Neural cell (in vitro differentiated cells): ENCODE measurements at regions not wholly inside any gene's neighbourhood (a gene's known extent, or its start where the extent isn't known, plus 50 kb on each side); places are given as distances from the start of the nearest gene placed in this dataset.

Experiments
- H2AFZ ChIP-seq: fragments of 200-600, 300-800 bp; sonication (generic), shearing (Covaris generic); 2 replicates; pipeline ENCODE4 v1.6.0; 2014; ENCODE audit warnings: low read depth, mild to moderate bottlenecking, antibody characterized with exemption, low read length, moderate library complexity
- H3F3A ChIP-seq: fragments of 200-600 bp; shearing (Covaris generic); 2 replicates; pipeline ENCODE4 v1.6.1; 2016; ENCODE audit warnings: mild to moderate bottlenecking, moderate library complexity, mixed read lengths, antibody characterized with exemption, low read length; ENCODE audit not compliant: insufficient read depth, poor library complexity, severe bottlenecking
- H3K27ac ChIP-seq: fragments of 200-600, 300-800 bp; sonication (generic), shearing (Covaris generic); 2 replicates; pipeline ENCODE4 v1.5.1; 2014; ENCODE audit warnings: mild to moderate bottlenecking, low read length, moderate library complexity
- H3K27me3 ChIP-seq: fragments of 300-800, 200-600 bp; sonication (generic), shearing (Covaris generic); 2 replicates; pipeline ENCODE4 v1.6.0; 2014; ENCODE audit warnings: mild to moderate bottlenecking, low read depth, low read length, moderate library complexity; ENCODE audit not compliant: insufficient read depth
- H3K36me3 ChIP-seq: fragments of 300-800, 200-600 bp; sonication (generic), shearing (Covaris generic); 2 replicates; pipeline ENCODE4 v1.5.1; 2014; ENCODE audit warnings: mild to moderate bottlenecking, antibody characterized with exemption, low read length, moderate library complexity; ENCODE audit not compliant: insufficient read depth
- H3K4me2 ChIP-seq: fragments of 300-800, 200-600 bp; sonication (generic), shearing (Covaris generic); 2 replicates; pipeline ENCODE4 v1.6.0; 2014; ENCODE audit warnings: mild to moderate bottlenecking, low read length
- H3K4me3 ChIP-seq: fragments of 300-800, 200-600 bp; sonication (generic), shearing (Covaris generic); 2 replicates; pipeline ENCODE4 v1.5.1; 2014; ENCODE audit warnings: mild to moderate bottlenecking, low read length, moderate library complexity
- H3K79me2 ChIP-seq: fragments of 200-600 bp; shearing (Covaris generic); replicated peaks from 2 replicates; pipeline ENCODE4 v1.6.0; 2014; ENCODE audit warnings: mild to moderate bottlenecking, low read length, moderate library complexity; ENCODE audit not compliant: insufficient read depth
- H3K9ac ChIP-seq: fragments of 300-800, 200-600 bp; sonication (generic), shearing (Covaris generic); 2 replicates; pipeline ENCODE4 v1.6.1; 2016; ENCODE audit warnings: mild to moderate bottlenecking, low read length, mixed read lengths
- H3K9me2 ChIP-seq: fragments of 200-600 bp; shearing (Covaris generic); 2 replicates; pipeline ENCODE4 v1.6.1; 2016; ENCODE audit warnings: mild to moderate bottlenecking, low read length, mixed read lengths; ENCODE audit not compliant: insufficient read depth
- H3K9me3 ChIP-seq: fragments of 200-600, 300-800 bp; sonication (generic), shearing (Covaris generic); 2 replicates; pipeline ENCODE4 v1.6.1; 2016; ENCODE audit warnings: mild to moderate bottlenecking, mixed run types, low read length, moderate library complexity, mixed read lengths
- H4K20me1 ChIP-seq: fragments of 200-600 bp; shearing (Covaris generic); 2 replicates; pipeline ENCODE4 v1.6.1; 2016; ENCODE audit warnings: mild to moderate bottlenecking, mixed run types; ENCODE audit not compliant: insufficient read depth
- CTCF ChIP-seq: fragments of 450-650 bp; IDR thresholded peaks from 2 replicates; pipeline ENCODE4 v1.5.1; 2014; ENCODE audit warnings: antibody characterized with exemption, mild to moderate bottlenecking, moderate library complexity; ENCODE audit not compliant: poor library complexity, severe bottlenecking
- EP300 ChIP-seq: fragments of 450-650 bp; conservative IDR thresholded peaks from 2 replicates; pipeline ENCODE4 v1.6.1; 2014; ENCODE audit warnings: antibody characterized with exemption, mild to moderate bottlenecking, moderate library complexity; ENCODE audit not compliant: poor library complexity, severe bottlenecking
- EZH2 ChIP-seq: fragments of 200-600, 300-800 bp; shearing (Covaris generic), sonication (generic); IDR thresholded peaks from 2 replicates; pipeline ENCODE4 v1.6.1; 2014; ENCODE audit warnings: antibody characterized with exemption, low read length, borderline replicate concordance, mild to moderate bottlenecking; ENCODE audit not compliant: insufficient read depth, poor library complexity, severe bottlenecking
- MXI1 ChIP-seq: fragments of 450-650 bp; conservative IDR thresholded peaks from 2 replicates; pipeline ENCODE4 v1.6.1; 2014; ENCODE audit warnings: antibody characterized with exemption, mild to moderate bottlenecking; ENCODE audit not compliant: poor library complexity, severe bottlenecking
- POLR2AphosphoS5 ChIP-seq: IDR thresholded peaks from 2 replicates; pipeline ENCODE4 v1.6.1; 2012
- RAD21 ChIP-seq: fragments of 450-650 bp; conservative IDR thresholded peaks from 2 replicates; pipeline ENCODE4 v1.6.1; 2014; ENCODE audit warnings: antibody characterized with exemption, mild to moderate bottlenecking, moderate library complexity
- REST ChIP-seq: IDR thresholded peaks from 2 replicates; pipeline ENCODE4 v1.6.1; 2012; ENCODE audit warnings: borderline replicate concordance
- SMC3 ChIP-seq: fragments of 450-650 bp; conservative IDR thresholded peaks from 2 replicates; pipeline ENCODE4 v1.6.1; 2014; ENCODE audit warnings: antibody characterized with exemption, mild to moderate bottlenecking, moderate library complexity; ENCODE audit not compliant: poor library complexity
- TAF1 ChIP-seq: IDR thresholded peaks from 2 replicates; pipeline ENCODE4 v1.6.1; 2012; ENCODE audit warnings: low read depth

GRCh38 chr1:239924741-239925350, 166.8 kb upstream of the FMN2 start:
- H2AFZ ChIP-seq: no peak overlapping the region
- H3K9me2 ChIP-seq: no peaks in the 10 kb centered on the region
- TF ChIP-seq SMC3 (no peak), MXI1 (no peak), EP300 (no peak), REST (no peak), RAD21 (no peak), TAF1 (no peak), CTCF (no peak), POLR2AphosphoS5 (no peak), EZH2 (no peak)
- H3K4me2 ChIP-seq: no peak overlapping the region
- H3K27ac ChIP-seq: no peak overlapping the region
- H3K79me2 ChIP-seq: no peaks in the 10 kb centered on the region
- no peak overlapping the region for H3K4me3 ChIP-seq
- no peaks in the 10 kb centered on the region for H3F3A ChIP-seq
- H3K9me3 ChIP-seq: no peaks in the 10 kb centered on the region
- H4K20me1 ChIP-seq: no peaks in the 10 kb centered on the region
- H3K36me3 ChIP-seq: no peaks in the 10 kb centered on the region
- no peaks in the 10 kb centered on the region for H3K27me3 ChIP-seq
- H3K9ac ChIP-seq: no peak overlapping the region

- no peak overlapping the region for H3K4me2 ChIP-seq
- H3K4me3 ChIP-seq: no peak overlapping the region
- H2AFZ ChIP-seq: no peak overlapping the region
- no peaks in the 10 kb centered on the region for H3K27me3 ChIP-seq
- H3K9me2 ChIP-seq: no peaks in the 10 kb centered on the region
- H3K79me2 ChIP-seq: no peaks in the 10 kb centered on the region
- no peaks in the 10 kb centered on the region for H3K36me3 ChIP-seq
- no peak overlapping the region for H3K9ac ChIP-seq
- TF ChIP-seq TAF1 (no peak), RAD21 (no peak), EZH2 (no peak), MXI1 (no peak), CTCF (no peak), SMC3 (no peak), POLR2AphosphoS5 (no peak), EP300 (no peak), REST (no peak)
- H3K27ac ChIP-seq: no peak overlapping the region
- H3K9me3 ChIP-seq: no peaks in the 10 kb centered on the region
- no peaks in the 10 kb centered on the region for H4K20me1 ChIP-seq
- H3F3A ChIP-seq: no peaks in the 10 kb centered on the region
Observed at GRCh38 chr1:239926184-239926583, 165.5 kb upstream of the FMN2 start.
